C4-2B (cell line): ENCODE measurements at regions not wholly inside any gene's neighbourhood (a gene's known extent, or its start where the extent isn't known, plus 50 kb on each side); places are given as distances from the start of the nearest gene placed in this dataset.

Source experiments
- ZFX ChIP-seq: fragments of 450-650 bp; IDR thresholded peaks from 2 replicates; pipeline ENCODE4 v1.6.1; 2017
- TF ChIP-seq, protein P1 (sequence below): fragments of 450-650 bp; conservative IDR thresholded peaks from 2 replicates; pipeline ENCODE4 v1.5.1; 2017; ENCODE audit warnings: mild to moderate bottlenecking

DNA sequence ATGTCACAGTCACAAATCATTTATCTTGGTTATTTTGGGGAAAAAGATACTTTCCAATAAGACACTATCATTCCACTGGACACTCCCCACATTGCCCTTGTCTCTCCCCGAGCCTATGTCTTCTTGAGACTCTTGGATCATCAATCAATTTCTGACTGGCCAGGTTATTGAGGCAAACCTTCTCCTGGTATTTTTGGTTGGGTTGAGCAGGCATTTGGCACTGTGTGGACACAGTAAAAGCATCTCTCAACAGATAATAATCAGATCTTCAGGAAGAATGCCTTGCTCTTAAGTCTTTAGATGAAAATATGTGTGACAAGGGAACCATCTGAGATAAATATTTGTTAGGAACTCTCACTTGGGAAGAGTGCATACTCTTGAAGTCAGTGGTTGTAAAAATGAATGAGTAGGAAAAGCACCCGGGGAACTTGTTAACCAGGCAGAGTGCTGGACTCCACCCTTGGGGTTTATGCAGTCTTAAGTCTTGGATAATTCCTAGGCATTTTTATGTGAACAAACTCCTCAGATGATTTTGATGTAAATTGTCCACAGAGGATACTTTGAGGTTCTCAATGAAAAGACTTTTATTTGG lies 223.8 kb upstream of the CLINT1 start:
- TF ChIP-seq, protein P1, sequence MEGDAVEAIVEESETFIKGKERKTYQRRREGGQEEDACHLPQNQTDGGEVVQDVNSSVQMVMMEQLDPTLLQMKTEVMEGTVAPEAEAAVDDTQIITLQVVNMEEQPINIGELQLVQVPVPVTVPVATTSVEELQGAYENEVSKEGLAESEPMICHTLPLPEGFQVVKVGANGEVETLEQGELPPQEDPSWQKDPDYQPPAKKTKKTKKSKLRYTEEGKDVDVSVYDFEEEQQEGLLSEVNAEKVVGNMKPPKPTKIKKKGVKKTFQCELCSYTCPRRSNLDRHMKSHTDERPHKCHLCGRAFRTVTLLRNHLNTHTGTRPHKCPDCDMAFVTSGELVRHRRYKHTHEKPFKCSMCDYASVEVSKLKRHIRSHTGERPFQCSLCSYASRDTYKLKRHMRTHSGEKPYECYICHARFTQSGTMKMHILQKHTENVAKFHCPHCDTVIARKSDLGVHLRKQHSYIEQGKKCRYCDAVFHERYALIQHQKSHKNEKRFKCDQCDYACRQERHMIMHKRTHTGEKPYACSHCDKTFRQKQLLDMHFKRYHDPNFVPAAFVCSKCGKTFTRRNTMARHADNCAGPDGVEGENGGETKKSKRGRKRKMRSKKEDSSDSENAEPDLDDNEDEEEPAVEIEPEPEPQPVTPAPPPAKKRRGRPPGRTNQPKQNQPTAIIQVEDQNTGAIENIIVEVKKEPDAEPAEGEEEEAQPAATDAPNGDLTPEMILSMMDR = no peak
- no peak for TF ChIP-seq ZFX
